SHP77 (cell line): ENCODE measurements at regions not wholly inside any gene's neighbourhood (a gene's known extent, or its start where the extent isn't known, plus 50 kb on each side); places are given as distances from the start of the nearest gene placed in this dataset.
"Not testable (repeated sequence)": the region's sequence is repeated elsewhere in the genome, so short reads cannot be mapped to it uniquely, and the experiment has no call there.

Source experiments
- DNase-seq, 2 experiments: peaks; one replicate each; lab custom pipeline; 2025; lab: John Stamatoyannopoulos, UW

DNA sequence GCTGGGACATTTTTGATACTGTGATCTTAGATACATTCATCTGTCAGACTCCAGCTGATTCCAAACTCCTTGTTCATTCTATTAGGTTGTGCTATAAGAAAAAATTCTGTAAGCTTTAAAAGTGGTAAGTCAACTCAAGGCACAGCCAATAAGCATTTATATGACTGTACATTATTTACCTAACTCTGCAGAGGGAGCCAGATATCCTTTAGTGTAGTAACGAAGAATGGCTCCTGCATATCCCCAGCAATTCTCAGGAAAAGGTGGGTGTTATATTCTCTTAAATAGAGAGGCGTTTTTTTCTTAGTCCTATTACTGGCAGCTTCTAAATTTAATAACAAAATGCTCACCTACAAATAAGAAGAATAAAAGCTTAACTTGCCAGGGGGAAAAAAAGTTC, 374.3 kb upstream of the GOT2 start:
- DNase-seq = no peak

DNA sequence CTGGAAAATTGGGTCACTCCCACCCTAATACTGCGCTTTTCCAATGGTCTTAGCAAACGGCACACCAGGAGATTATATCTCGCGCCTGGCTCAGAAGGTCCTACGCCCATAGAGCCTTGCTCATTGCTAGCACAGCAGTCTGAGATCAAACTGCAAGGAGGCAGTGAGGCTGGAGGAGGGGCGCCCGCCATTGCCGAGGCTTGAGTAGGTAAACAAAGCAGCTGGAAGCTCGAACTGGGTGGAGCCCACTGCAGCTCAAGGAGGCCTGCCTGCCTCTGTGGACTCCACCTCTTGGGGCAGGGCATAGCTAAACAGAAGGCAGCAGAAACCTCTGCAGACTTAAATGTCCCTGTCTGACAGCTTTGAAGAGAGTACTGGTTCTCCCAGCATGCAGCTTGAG, 362.6 kb upstream of the GOT2 start:
- DNase-seq = not testable (repeated sequence)

DNA sequence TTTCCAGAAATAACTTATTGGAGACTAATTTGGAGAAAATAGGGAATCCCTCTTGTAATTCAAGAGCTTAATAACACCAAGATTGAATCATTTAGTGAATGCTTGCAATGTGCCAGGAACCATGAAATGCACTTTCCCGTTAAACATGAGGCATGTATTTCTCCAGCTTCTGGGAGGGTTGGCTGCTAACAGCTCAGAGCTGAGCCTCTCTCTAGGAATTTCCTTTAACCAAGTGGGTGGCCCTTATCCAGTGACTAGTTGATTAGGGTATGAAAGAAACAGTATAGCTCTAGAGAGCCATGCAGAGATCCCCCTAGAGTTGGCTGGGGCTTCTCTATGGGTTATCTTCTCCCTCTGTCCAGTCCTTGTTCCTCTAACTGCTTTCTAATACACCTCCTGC, 356.4 kb upstream of the GOT2 start:
- no peak for DNase-seq

DNA sequence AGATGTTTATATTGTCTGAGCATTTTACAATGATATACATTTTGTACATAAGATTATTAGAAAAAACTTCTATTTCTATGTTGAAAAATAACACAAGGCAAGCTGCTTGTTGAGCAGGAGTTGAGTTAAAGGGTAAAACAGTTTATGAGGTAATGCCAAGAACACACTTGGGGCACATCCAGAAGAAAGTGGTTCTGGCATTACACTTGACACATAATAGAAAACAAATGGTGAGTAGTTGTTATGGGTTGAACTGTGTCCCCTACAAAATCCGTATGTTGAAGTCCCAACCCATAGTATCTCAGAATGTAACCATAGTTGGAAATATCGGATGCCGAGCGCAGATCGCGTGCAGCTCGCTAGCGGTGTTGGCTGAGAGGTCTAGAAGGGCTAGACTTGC, 354.3 kb upstream of the GOT2 start:
- DNase-seq = no peak

DNA sequence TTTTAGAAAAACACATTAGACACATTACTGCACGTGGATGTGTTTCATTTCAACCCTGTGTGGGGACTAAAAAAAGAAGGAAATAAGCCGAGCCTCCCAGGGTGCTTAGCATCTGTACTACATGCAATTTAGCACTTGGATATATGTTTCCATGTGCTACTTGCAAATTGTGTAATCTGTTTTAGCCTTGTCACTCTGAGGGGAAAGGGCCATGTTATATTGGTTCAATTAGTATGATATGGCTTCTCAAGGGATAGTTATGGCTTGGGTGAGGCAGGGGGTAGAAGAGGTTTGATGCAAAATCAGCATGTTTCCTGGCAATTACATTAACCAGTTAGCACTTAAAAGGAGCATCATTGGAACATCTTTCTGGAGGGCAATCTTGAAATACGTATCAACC, 353.5 kb upstream of the GOT2 start:
- no peak for DNase-seq

DNA sequence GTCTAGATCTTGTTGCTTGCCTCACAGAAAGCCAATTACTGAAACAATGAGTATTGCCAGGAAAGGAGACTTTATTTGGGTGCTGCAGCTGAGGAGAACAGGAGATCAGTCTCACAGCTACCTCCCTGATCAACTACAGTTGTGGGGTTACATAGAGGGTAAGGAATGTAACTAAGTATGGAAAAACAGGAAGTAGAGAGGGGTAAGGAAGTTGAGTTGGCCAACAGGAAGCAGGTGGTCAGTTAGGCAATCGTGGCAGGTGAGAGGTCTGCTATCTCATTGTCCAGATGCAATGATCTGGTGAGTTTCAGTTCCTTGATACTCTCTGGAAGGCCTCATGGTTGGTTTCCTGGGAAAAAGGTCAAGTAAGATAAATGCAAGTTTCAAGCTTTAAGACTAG, 333.1 kb upstream of the GOT2 start:
- no peak for DNase-seq

DNA sequence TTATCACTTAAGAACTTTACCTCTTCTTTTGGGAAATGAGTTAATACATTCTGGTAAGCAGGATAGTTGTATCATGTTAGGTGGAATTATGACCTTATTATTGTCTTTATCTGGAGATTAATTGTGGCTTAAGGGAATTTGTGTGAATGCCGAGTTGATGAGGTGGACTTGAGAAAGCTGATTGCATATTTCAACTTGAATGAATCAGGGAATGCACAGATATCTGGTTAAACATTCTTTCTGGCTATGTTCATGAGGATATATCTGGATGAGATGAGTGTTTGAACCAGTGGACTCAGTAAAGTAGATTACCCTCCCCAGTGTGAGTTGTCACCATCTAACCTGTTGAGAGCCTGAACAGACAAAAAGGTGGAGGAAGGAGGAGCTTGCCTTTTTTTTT, 326.1 kb upstream of the GOT2 start:
- no peak for DNase-seq

DNA sequence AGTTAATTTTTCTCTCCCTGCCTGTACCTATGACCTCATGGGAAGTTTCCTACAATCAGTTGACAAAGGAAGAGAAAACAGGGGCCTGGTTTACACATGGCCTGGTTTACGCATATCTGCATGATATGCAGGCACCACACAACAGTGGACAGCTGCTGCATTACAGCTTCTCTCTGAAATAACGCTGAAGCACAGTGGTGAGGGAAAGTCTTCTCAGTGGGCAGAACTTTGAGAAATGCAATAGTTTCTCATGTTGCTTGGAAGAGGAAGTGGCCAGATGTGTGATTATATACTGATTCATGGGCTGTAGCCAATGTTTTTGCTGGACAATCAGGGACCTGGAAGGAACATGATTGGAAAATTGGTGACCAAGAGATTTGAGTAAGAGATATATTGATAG, 324.1 kb upstream of the GOT2 start:
- no peak for DNase-seq

DNA sequence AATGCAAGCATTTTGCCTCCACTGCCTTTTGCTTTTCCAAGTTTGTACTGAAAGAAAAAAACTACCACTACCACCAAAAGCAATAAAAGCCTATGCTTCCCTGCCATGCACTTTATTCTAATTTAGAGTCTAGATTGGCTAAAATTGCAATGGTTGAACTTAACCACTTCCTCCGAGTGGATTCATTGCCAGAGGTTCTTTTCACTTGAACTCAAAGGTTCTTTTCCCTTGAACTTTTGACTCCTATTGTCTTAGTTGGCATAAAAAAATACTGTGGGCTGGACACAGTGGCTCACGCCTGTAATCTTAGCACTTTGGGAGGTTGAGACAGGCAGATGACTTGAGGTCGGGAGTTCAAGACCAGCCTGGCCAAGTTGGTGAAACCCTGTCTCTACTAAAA, 319.8 kb upstream of the GOT2 start:
- no peak for DNase-seq

DNA sequence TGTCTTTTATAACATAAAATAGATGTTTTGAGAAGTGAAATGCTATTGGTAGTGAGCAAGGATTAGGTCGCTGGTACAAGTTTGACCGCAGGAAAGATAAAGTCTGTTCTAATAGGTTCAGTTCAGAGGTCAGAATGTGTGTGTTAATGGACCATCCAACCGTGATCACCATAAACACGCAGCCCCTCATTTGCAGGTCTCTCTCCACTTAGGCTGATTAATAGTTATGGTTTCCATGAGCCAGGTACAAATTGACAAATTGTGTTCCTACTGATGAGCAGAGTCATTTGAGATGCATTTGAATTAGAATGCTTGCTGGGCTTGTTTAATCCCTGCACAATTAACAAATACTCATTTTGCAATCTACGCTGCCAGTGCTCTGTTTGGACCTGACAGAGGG, 318.1 kb upstream of the GOT2 start:
- DNase-seq = no peak

DNA sequence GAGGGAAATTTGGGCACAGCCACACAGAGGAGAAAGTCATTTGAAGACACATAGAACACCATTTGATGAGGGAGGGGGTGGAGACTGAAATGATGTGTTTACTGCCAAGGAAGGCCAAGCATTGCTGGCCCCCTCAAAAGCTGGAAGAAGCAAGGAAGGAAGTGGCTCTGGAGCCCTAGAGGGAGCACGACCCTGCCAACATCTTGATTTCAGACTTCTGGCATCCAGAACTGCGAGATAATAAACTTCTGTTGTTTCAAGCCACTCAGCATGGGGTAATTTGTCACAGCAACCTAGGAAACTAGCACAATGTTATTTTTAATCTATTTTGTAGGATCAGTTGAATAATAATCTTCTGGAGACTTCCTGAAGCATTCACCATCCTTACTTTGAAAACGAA, 314.8 kb upstream of the GOT2 start:
- DNase-seq = no peak

DNA sequence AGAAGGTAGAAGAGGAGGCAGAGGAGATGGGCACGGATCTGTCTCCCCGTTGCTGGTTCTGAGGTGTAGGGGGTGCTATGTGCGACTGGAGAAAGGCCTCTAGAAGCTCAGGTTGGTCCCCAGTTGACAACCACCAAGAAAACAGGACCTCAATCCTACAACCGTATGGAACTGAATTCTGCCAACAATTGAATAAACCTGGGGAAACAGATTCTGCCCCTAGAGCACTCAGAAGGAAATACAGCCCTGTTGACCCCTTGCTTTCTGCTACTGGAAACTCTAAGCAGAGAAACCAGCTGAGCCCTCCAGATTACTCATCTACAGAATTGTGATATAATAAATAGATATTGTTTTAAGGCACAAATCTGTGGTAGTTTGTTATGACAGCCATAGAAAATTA, 313.0 kb upstream of the GOT2 start:
- DNase-seq = no peak

DNA sequence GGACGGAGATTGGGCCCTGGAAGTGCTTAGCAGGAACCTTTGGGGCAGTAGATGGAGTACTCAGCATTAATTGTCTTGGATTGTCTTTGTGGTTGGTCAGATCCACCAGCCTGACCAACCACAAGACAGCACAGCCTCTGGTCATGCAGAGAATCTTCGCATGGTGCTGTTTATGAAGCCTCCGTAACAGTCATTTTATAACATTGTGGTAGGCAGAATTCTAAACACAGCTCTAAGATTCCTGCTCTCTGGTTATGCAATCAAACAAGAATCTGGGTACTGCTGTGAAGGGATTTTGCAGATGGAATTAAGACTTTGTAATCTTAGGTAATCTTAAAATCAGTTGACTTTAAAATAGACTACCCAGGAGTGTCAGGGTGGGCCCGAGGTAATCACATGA, 312.2 kb upstream of the GOT2 start:
- no peak for DNase-seq

DNA sequence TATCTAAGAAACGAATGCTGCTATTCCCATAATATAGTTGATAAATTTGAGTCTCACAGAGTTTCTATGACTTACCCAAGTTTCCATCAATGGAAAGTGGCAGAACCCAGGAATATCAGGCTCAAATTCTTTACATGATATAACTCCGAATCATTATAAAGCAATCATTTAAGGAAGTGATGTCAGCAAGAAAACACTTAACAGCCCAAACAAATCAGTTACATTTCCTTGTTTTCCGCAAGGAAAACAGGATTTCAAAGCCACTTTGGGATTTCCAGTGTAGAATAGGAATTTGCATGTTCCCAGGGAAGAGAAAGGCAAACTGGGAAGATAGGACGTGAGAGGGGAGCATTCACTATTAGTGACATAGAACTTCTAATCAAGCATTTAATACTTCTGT, 311.4 kb upstream of the GOT2 start:
- DNase-seq = no peak

DNA sequence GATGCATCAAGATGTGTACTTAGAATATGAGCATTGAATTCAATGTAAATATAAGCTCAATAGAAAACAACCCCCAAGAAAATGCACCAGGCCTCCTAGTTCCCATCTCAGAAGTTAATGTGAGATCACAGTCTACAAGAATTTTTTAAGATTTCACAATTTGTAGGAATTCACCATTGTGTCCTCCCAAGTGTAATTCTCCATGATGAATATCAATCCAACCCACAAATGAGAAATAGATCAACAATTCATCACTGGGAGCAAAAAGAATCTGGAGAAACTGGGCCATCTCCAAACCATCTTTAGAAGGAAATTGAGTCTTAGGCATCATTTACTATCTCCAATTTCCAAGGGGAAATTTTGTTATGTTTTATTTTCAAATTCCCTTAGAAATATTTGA, 310.5 kb upstream of the GOT2 start:
- no peak for DNase-seq

DNA sequence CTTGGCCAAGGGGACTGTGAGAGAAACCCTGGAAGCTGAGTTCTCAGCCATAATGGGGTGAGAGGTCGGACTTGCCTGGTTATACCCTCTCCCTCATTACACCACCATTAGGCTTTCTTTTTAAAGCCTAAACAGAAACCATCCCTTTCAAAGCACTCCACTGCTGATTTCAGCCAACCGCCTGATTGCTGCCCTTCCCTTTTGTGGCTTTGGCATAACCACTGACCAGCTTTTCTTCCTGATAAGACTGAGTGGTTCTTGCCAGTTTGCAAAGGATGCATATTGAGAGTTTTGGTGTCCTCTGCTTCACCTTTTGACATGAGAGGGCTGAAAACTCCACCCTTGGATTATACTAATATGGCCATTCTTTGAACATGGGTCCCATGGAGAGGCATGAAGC, 308.2 kb upstream of the GOT2 start:
- DNase-seq = no peak

DNA sequence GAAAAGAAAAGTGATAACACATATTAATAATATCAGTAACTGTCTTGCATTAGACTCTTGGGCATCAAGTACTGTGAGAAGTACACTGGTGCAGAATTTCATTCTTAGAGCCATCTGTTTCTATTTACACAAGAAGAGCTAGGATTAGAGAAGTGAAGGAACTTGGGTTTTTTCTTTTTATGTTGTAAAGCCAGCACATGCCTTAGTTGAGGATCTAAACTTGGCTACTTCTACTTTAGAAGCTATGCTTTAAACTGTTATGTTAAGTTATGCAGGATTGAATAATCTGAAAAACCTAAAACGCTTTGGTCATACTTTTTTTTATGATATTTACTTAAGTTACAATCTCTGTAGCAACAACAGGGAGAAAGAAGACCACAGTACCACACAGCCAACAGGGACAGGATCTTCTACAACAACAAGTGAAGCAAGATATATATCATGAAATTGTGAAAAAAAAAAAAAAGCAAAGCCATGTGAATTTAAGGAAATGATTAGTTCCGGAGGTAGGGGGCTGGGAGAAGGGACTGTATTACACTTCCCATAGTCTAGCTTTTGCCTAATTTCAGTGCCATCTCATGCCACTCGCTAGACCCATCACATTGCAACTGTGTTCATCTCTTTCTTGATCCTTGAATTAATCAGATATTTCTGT, 305.1 kb upstream of the GOT2 start:
- DNase-seq = no peak

DNA sequence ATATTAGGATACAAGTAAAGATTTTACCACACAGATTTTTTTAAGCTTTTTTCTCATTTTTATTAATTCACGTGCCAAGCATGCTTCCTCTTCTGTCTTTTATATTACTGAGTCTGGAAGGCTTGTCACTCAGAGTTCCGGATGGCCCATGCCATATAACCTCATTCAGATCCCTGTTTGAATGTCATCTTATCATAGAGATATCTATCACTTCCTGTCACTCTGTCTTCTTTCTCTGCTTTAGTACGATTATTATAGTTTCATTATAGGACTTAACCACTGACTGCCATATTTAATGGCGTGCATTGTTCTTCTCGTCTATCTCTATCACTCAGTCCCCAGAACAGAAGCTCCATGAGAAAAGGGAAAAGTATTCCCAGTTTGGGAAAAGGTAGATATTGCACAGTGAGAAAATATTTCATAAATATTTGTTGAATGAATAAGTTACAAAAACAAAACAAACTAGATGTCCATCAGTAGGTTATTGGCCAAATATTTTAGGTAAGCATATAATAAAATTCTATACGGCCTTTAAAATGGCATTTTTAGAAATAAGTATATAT, 296.9 kb upstream of the GOT2 start:
- no peak for DNase-seq

DNA sequence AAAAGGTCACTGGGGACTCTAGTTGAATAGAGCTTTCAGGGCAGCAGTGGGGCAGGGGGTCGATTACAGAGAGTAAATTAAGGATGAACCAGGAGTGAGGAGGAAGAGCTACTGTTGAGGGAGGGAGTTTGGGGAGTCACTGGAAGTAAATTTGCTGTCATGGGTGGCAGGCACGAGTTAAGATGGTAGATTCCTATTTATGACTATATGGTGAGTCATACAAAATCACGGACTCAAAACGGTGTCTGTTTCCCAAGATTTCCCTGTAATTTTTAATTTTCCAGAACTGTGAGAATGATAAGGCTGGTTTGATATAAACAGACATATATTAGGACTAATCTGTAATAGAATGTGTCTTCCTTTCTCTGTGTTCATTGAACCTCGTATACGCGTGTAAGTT, 287.6 kb upstream of the GOT2 start:
- no peak for DNase-seq

DNA sequence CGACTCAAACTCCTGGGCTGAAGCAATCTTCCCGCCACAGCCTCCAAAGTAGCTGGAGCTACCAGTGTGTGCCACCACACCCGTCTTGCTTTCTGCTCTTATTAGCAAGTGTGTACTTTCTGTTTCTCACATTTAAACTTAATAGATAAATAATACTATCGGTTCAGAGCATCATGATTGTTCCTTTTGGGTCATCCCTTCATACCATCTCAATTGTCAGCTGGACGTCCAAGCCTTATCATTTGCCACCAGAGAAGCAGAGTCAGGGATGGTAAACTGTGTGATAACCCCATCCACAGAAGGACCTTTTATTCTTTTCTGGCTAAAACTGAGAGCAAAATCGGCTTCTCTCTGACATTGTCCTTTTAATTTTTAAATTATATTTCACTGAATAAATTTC, 279.8 kb upstream of the GOT2 start:
- DNase-seq = no peak

DNA sequence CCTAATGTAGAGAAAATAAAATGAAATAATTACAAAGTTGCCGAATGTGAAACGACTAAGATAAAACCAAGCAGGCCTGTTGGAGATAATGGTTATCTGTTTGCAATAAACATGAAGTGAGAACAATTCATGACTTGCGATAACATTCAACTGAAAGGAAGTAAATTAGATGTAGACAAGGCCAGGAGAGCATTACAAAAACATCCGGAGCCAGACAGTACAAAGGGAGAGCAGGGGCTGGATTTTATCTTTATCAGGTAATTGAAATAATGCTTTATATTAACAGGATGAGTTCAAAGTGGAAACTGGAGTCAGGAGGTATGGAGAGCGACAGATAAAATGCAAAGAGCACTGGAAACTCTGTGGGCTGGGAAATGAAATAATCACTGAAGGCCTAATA, 265.6 kb upstream of the GOT2 start:
- no peak for DNase-seq

DNA sequence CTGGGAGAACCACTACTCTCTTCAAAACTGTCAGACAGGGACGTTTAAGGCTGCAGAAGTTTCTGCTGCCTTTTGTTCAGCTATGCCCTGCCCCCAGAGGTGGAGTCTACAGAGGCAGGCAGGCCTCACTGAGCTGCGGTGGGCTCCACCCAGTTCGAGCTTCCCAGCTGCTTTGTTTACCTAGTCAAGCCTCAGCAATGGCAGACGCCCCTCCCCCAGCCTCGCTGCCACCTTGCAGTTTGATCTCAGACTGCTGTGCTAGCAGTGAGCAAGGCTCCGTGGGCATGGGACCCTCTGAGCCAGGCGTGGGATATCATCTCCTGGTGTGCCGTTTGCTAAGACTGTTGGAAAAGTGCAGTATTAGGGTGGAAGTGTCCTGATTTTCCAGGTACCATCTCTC, 258.6 kb upstream of the GOT2 start:
- not testable (repeated sequence) for DNase-seq

DNA sequence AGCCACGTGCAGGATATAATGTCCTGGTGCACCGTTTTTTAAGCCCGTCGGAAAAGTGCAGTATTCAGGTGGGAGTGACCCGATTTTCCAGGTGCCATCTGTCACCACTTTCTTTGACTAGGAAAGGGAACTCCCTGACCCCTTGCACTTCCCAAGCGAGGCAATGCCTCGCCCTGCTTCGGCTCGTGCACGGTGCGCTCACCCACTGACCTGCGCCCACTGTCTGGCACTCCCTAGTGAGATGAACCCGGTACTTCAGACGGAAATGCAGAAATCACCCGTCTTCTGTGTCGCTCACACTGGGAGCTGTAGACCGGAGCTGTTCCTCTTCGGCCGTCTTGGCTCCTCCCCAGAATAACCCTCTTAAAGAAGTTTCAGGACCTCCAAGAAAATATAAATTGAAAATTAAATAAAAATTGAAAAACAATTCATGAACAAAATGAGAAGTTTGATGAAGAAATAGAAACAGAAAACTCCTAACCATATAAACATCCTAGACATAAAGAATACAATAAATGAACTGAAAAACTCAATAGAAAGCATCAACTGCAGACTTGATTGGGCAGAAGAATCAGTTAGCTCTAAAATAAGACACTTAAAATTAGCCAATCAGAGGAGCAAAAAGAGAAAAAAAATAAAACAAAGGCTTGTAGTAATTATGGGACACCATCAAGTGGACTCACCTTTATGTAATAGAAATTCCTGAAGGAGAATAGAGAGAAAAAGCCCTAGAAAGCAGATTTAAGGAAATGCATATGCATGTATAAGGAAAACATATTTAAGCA, 249.3 kb upstream of the GOT2 start:
- not testable (repeated sequence) for DNase-seq

DNA sequence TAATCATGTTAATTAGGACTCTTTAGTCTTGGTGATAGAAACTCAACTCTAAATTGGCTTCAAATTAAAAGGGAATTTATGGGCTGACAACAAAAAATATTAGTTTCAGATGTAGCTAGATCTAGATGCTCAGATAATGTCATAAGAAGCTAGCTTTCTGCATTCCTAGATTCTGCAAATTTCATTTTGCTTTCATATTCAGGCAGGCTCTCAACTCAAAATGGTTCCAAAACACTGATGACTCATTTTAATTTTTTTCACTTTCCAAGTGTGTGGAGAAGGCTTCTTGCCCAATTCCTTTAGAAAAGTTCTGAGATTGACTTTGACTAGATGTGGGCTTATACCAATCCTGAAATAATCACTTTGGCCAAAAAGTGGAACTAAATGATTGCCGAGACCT, 236.7 kb upstream of the GOT2 start:
- no peak for DNase-seq
